GM12864 (cell line): ENCODE measurements at regions not wholly inside any gene's neighbourhood (a gene's known extent, or its start where the extent isn't known, plus 50 kb on each side); places are given as distances from the start of the nearest gene placed in this dataset.
"Not testable (repeated sequence)": the region's sequence is repeated elsewhere in the genome, so short reads cannot be mapped to it uniquely, and the experiment has no call there.

Experiments
- DNase-seq: peaks from one replicate; pipeline ENCODE4 v3.0.0-alpha.2; 2011; ENCODE audit warnings: low read depth
- H3K4me3 ChIP-seq: 2 replicates; pipeline ENCODE4 v1.5.1; 2011; ENCODE audit warnings: mild to moderate bottlenecking, low read depth, low read length, control low read depth
- TF ChIP-seq, protein P1 (sequence below): IDR thresholded peaks from 2 replicates; pipeline ENCODE4 v1.5.1; 2011; ENCODE audit warnings: low read depth, mild to moderate bottlenecking, moderate library complexity, low read length, control low read depth, inconsistent platforms; ENCODE audit errors: missing control alignments

DNA sequence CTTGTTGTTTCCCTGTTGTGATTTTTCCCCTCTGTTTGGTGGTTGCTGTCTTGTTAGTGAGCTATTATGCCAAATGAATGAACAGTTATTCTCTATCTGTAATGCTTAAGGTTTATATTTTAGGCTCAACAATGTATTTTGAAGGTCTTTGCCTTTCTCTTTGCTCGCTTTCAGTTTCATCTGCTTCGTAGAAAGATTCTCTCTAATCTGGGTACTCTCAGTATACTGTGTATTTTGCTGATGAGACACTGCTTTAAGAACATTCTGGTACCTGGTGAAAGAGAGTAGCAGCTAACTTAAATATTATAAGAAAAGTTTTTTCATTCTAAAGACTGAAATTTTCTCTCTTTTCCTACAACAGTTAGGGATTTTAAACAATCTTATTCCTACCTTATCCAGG lies 1274.7 kb upstream of the PABPC4L start:
- H3K4me3 ChIP-seq: no peak overlapping the region
- TF ChIP-seq, protein P1, sequence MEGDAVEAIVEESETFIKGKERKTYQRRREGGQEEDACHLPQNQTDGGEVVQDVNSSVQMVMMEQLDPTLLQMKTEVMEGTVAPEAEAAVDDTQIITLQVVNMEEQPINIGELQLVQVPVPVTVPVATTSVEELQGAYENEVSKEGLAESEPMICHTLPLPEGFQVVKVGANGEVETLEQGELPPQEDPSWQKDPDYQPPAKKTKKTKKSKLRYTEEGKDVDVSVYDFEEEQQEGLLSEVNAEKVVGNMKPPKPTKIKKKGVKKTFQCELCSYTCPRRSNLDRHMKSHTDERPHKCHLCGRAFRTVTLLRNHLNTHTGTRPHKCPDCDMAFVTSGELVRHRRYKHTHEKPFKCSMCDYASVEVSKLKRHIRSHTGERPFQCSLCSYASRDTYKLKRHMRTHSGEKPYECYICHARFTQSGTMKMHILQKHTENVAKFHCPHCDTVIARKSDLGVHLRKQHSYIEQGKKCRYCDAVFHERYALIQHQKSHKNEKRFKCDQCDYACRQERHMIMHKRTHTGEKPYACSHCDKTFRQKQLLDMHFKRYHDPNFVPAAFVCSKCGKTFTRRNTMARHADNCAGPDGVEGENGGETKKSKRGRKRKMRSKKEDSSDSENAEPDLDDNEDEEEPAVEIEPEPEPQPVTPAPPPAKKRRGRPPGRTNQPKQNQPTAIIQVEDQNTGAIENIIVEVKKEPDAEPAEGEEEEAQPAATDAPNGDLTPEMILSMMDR: no peak
- DNase-seq: no peak

DNA sequence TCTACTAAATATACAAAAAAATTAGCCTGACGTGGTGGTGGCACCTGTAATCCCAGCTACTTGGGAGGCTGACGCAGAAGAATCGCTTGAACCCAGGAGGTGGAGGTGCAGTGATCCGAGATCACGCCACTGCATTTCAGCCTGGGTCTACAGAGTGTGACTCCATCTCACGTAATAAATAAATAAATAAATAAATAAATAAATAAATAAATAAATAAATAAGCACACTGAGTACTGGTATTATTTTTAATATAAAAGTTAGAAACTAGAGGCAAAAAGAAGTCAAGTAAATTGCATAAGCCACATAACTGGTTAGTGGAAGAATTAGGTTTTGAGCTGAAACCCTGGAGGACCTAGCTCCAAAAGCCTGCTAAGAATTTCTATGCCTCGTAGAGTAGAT lies 1262.7 kb upstream of the PABPC4L start:
- TF ChIP-seq, protein P1: no peak
- H3K4me3 ChIP-seq: no peak overlapping the region
- no peak for DNase-seq

DNA sequence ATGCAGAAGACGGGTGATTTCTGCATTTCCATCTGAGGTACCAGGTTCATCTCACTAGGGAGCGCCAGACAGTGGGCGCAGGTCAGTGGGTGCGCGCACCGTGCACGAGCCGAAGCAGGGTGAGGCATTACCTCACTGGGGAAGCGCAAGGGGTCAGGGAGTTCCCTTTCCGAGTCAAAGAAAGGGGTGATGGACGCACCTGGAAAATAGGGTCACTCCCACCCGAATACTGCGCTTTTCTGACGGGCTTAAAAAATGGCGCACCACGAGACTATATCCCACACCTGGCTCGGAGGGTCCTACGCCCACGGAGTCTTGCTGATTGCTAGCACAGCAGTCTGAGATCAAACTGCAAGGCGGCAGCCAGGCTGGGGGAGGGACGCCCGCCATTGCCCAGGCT lies 1246.0 kb upstream of the PABPC4L start:
- H3K4me3 ChIP-seq, DNase-seq: not testable (repeated sequence)

DNA sequence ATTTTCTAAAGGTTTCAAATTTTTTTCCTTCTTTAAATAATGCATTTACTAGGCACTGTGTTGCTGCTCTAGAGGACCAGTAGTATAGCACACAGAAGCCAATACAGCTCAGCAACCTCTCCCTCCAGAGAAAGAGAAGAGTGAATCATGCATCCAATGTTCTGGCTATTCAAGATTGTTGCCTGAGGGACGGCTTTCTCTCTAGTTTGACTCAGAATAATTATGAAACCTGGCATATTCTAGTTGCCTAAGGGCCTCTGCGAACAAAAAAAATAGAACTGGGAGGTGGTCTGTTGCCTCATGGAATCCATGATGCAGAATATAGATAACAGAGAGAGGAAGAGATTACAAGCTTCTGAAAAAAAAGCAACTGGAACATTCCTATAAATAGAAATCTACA lies 1233.3 kb upstream of the PABPC4L start:
- TF ChIP-seq, protein P1: no peak
- no peak overlapping the region for H3K4me3 ChIP-seq
- DNase-seq: no peak

DNA sequence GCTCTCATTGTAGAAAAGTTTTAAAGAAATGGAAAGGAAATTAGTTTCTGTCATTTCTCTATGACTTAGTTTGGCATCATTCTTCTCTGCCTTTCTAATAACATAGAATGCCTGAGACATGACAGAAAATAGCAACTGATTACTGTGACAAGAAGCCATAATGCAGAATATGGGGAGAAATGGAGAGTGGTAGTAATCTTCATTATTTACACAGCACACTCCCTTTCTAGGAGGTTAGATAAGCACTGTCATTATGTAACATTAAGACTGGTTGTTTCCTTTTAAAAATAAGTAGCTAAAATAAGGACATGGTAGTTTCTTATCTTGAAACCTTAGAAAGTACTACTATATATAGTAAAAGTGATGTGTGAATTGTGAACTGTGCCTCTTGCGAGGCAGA lies 1227.9 kb upstream of the PABPC4L start:
- TF ChIP-seq, protein P1: no peak
- no peak for DNase-seq
- no peak overlapping the region for H3K4me3 ChIP-seq

DNA sequence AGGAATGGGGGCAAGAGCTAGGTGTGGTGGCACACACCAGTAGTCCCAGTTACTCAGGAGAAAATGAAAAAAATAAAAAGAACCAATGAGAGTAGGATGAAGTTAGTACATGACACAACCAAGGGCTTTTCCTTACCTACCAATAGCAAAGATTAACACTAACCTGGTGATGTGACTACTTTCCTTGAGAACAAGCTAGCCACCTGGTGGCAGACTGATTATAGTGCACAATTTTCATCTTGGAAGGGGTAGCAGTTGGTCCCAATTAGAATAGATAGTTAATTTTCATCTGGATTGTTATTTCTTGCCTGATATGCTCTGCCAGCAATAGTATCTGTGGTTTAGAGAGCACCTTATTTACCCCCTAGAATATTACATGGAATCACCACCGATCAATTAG lies 1216.8 kb upstream of the PABPC4L start:
- no peak overlapping the region for H3K4me3 ChIP-seq
- DNase-seq: no peak
- TF ChIP-seq, protein P1: peak; percentile 70

DNA sequence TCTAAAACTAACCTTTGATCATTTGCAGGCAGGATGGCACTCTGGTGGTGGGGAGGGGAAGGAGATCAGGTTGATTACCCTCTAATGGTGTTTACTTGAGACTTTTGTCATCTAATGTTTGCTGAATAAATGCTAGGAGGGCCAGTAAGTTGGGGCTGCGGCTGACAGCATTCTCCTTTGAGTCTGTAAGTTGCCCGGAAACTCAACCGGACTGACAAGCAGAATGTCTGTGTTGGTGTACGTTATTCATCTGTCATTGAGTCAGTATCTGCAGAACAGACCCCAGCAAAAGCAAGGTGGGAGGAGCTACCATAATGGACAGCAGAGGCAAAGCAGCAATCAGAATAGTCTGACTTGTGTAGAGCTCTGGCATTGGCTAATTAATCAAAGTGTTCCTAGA lies 1210.6 kb upstream of the PABPC4L start:
- H3K4me3 ChIP-seq: no peak overlapping the region
- DNase-seq: no peak
- TF ChIP-seq, protein P1: no peak

DNA sequence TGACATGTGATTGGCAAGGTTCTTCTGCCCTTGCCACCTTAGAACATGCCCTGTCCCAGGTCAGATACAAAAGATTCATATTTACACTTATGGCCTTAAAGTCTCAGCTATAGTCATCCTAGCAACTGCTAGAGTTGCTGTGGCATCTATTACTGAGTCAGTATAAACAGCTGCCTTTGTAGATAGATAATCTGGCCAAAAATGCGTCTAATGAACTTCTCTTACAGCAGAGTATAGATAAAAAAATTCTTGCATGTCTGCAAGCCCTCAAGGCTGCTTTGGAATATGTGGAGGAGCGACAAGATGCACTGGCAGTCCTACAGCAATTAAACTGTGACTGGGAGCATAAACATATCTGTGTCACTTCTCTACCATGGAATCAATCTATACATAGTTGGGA lies 1209.7 kb upstream of the PABPC4L start:
- H3K4me3 ChIP-seq: no peak overlapping the region
- no peak for DNase-seq
- TF ChIP-seq, protein P1: no peak

DNA sequence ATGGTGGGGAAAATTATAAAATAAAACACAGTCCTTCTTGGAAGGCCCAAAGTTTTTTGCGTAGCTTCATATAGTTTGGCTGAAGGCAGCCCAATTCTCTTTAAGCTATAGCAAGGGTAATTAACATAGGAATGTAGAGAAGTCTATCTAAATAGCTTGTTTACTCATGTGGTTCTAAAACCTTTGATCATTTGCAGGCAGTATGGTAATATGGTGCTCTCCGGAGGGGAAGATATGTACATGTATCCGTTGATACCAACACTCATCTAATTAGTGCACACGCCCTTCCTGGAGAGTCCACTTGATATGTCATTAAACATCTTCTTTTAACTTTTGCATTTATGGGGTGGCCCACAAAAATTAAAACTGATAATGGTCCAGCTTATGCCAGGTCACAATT lies 1207.7 kb upstream of the PABPC4L start:
- DNase-seq, H3K4me3 ChIP-seq: not testable (repeated sequence)
